SKM-1 (cell line): ENCODE measurements at regions not wholly inside any gene's neighbourhood (a gene's known extent, or its start where the extent isn't known, plus 50 kb on each side); places are given as distances from the start of the nearest gene placed in this dataset.

Experiments
- DNase-seq: peaks from one replicate; lab custom pipeline; 2025; ENCODE audit not compliant: unreplicated experiment; lab: John Stamatoyannopoulos, UW

- no peak for DNase-seq
Observed at GRCh38 chr9:23630488-23630887, 195.6 kb downstream of the ELAVL2 start.

- DNase-seq: no peak
Observed at GRCh38 chr9:23635276-23635675, 190.8 kb downstream of the ELAVL2 start.

GRCh38 chr9:23636199-23636598, 189.8 kb downstream of the ELAVL2 start:
- no peak for DNase-seq

- no peak for DNase-seq
Observed at GRCh38 chr9:23638011-23638410, 188.0 kb downstream of the ELAVL2 start.

- no peak for DNase-seq
Observed at GRCh38 chr9:23638837-23639426, 187.1 kb downstream of the ELAVL2 start.
